ENCODE measurements at regions not wholly inside any gene's neighbourhood (a gene's known extent, or its start where the extent isn't known, plus 50 kb on each side); places are given as distances from the start of the nearest gene placed in this dataset.
"Not testable (repeated sequence)": the region's sequence is repeated elsewhere in the genome, so short reads cannot be mapped to it uniquely, and the experiment has no call there.

DNA sequence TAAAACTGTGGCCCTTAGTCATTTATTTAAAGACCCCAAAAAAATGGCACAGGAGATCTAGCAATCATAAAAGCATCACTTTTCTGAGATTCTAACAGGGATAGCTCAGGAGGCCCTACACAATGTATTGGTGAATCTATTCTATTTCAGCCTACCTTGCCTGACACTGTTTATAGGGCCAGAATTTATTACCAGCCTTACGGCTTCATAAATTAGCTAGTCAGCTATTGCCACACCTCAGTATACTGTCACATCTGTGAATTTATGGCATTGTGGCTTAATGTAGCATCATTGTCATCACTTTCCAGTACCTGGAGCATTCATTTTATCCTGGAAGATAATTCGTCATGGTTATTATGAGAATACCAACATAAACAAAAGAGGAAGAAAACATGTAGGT lies 121.2 kb upstream of the ERG start:
- no peak for DNase-seq

DNA sequence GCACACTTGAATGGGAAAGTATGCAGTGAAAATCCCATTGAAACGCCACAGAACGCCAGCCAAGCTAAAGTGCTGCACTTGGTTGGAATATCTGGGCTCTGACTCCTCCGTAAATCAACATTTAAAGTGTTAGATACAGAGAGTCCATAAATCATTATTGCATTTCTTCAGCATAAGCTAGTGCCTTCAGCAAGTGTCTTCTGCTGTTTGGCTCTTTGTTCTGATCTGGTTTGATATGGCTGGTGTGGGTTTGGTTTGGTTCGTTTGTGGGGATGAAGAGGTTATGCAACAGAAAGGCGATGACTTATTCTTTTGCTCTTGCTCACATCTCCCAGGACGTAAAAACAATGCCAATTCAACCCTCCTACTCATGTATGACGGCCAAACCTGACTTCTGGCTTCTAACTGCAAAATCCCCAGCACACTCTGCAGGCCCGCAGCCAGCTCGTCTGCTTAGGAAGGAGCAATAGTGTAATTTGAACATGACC lies 121.8 kb upstream of the ERG start:
- DNase-seq, result no peak

DNA sequence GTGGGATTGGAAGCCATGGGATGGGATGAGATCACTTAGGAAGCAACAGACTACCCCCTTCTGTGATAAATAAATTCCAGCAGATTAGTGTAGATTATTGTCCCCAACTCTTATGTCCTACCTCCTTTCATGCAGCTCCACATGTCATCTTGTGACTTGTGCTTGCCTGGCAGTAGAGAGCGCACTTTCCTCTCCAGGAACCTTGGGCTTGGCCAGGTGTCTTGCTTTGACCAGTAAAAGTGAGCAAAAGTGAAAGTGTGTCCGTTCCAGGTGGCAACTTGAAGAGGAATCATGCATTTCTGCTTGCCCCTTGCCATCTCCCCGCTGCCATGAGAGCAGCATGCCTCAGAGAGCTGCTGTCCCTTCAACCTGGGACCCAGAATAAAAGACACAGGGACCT lies 122.9 kb upstream of the ERG start:
- no peak for DNase-seq

DNA sequence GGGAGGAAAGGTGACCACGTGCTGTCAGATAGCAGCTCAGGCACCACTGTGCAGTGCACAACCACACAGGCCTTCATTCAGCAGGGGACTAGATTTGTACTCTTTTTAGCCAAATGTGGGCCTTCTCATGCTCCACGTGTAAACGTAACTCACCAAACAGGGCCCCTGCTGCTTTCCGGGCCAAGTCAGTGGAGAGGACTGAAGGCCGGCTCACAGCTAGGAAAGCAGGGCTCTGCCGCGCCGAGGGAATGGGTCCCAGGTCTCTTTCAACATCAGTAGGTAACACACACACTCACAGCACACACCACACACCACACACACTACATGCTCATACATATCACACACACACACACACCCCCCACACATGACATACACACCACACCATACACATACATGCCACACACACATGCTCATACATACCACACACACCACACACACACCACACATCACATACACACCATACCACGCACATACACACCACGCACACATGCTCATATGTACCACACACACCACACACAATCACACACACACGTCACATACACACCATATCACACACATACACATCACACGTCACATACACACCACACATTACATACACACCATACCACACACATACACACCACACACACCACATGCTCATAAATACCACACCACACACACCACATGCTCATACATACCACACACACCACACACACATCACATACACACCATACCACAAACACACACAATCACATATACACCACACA lies 124.0 kb upstream of the ERG start:
- DNase-seq, result no peak

DNA sequence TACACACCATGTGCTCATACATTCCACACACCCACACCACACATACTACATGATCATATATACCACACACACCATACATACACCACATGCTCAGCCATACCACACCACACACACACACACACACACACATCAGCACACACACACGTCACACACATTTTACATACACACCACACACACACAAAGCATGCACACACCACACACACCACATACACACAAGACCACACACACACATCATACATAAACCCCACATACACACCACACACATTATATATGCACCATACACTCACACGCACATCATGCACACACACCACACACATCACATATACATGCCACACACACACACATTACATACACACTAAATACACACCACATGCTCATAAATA lies 124.5 kb upstream of the ERG start:
- no peak for DNase-seq

DNA sequence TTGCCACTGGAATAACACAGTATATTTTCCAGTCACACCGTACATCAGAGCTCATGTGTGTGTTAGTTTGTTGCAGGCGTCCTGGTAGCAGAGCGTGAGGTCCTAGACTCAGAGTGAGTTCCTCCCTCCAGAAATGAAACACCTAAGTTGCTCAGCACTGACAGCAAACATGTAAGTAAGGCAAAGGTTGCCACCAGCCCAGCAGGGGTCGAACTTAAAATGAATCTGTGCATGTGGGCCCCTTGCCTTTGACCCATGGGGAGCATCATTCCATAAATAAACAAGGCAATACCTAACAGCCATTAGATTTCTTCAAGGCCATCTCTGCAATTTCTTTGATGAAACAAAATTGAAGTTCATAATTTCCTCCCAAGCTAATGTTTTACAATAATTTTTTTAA lies 125.3 kb upstream of the ERG start:
- no peak for DNase-seq

DNA sequence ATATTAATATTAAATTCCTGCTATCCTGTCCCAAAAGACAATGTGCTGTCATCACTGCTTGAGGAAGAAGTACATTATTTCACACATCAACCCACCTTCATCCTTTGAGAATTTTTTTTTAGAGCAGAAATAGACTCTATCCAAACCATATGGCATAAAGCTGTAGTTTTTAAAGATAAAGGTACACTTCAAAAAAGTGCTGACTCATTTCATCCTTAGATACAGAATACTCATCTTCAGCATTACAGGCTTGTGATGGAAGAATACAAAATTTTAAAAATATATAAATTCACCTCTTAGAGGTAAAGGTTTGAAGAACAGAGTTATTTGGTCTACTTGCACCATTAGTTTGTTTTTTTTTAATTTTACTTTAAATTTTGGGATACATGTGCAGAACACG lies 126.7 kb upstream of the ERG start:
- no peak for DNase-seq

DNA sequence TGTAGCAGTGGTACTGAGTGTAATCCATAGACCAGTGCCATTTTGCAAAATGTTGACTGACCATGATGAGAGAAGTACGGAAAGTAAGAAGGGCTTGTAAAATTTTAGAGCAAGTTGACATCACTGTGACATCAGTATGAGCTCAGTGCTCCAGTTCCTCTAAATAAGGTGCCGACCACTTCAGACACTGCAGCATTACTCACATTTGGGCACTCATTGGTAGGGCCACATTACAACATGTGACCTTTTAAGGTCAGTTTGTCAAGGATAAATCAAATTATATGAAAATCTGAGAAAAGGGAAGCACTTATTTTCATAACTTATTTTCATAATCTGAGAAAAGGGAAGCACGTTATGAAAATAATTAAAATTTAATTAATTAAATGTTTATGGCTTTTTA lies 128.0 kb upstream of the ERG start:
- no peak for DNase-seq

DNA sequence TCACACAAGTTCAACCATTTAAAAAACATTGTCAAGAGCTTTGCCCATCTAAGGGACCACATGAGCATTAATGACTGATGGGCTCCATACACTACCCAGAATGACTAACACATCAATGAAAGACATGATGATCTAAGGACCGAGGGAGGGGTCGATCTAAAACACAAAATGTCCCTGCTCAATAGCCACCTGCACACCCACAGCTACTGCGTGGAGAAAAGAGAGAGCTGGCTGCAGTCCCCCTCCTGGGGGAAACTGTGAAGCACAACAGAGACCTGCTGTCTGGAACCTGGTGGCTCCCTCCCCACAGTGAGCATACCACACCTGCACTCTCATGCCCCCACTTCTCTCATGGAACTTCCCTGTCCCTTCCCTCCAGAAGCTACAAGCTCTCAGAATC lies 130.1 kb upstream of the ERG start:
- DNase-seq, result no peak

DNA sequence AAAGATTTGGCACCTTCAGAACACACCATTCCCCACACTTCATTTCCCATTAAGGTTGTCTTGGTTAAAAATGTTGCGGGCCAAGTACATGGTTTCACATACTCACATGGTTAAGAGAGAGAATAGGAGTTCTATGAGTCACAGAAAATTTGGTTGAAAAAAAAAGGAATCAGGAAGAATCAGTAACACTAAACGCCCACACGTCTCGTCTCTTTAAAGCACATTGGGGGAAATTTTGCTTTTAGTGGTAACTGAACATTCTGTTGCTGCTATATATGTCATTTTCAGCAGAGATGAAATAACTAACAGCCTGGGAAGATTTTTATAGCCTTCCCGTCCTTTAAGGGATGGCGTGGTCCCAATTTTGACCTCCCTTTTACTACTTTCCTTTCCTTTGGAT lies 132.9 kb upstream of the ERG start:
- no peak for DNase-seq

DNA sequence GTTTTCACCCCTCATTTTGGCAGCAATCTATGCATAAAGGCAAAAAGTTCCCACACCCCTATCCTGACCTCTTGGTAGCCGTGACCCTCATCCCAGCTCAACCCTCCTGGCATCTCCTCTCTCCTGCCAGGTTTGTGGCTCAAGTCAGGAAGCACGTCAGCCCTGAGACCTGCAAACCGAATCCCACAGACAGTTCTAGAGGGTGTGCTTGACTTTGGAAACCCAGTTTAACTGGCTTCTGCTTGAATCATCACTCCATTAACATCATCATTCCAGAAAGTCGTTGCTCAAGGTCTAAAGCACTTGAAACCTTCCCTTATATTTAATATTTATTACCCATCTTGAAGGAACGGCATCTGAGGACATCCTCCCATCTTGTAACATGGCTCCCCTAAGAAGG lies 133.4 kb upstream of the ERG start:
- no peak for DNase-seq

DNA sequence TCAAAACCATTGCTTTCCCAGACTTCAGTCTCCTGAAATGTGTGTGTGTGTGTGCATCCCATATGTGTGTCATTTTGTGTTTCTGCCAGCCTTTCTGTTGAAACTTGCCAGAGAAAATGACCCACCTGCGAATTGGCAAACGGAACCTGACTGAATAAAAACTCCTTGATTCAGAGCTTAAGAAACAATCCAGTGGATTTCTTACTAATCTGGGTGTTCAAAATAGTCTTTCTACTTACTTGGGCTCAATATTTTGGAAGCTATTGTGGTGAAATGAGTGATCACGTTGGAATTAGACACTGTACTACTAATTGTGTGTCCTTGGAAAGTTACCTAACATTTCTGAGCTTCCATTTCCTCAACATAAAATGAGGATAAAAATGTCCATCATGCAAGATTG lies 138.9 kb upstream of the ERG start:
- DNase-seq, result no peak

DNA sequence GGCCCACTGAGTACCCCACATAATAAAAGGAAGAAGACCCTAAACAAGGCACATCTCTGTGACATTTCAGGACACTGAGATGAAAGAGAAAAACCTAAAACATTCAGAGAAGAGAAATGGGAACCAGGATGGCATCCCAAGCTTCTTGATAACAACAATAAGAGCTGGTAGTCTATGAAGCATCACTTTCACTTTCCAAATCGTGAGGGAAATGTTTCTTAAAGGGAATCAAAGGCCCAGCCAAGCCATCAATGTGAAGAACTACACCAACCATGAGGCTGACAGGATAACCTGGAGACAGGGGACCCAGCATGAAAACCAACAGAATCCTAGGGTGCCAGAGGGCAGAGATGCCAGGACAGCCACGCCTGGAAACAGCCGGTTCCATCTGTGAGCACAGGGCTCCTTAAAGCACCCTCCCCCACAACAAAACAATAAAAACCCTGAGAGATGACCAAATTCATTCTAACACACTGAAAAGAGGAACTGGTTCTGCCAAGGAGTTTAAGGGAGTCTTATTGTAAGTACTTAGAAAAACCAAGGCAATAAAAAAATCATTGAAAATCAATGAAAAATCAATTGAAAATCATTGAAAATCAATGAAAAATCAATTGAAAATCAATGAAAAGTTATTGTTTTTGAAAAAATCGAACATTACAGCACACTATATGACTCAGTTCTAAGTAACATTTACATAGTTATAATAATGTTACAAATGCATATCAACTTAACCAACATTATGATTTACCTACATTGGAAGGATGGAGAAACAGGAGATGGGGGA lies 141.5 kb upstream of the ERG start:
- no peak for DNase-seq

DNA sequence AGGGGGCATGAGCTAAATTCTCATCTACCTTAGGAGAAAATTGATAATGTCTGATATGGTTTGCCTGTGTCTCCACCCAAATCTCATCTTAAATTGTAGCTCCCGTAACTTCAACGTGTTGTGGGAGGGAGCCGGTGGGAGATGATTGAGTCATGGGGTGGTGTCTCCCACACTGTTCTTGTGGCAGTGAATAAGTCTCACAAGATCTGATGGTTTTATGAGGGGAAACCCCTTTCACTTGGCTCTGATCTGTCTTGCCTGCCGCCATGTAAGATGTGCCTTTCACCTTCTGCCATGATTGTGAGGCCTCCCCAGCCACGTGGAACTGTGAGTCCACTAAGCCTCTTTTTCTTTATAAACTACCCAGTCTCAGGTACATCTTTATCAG lies 142.1 kb upstream of the ERG start:
- DNase-seq, result not testable (repeated sequence)

DNA sequence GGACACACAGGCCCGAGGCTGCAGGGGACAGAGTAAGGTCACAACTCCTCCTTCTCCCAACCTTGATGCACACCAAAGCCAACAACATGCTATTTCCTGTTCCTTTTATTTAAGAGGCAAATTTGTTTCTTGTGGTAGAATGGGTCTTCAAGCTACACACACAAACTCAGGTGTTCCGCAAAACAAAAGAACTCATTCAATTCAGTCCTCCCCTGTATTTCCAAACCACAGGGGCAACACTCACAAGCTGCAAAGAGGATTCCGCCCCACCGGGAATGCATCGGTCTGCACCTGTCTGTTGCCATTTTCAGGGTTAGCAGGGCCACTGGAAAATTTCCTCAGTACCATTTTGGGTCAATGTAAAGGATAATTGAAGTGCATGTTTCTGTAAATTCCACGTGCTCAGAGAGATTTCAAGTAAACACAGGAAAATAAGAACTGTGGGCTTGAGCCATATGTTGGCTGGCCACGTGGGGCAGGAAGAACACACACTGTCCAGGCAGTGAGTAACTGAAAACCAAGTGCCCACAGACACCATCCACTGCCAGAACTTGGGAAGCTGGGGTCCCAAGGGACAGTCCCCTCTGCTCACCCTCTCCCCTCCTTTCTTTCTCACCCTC lies 145.2 kb upstream of the ERG start:
- DNase-seq, result no peak

DNA sequence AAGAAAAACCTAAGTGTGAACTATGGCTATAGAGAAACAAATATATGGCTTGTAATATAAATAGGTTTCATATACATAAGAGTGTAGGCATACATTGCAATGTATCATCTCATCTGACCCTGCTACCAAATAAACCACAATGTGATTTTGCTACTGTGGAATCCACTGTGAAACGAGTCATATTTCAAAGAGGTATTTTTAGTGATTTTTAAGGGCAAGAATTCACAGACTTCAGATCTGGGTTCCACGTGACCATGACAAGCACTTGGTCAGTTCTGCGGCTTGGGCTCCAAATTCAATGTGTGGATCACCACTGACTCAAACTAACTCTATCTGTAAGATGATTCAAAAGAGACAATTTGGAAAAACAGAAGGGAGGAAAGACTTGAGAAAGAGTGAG lies 147.0 kb upstream of the ERG start:
- no peak for DNase-seq

DNA sequence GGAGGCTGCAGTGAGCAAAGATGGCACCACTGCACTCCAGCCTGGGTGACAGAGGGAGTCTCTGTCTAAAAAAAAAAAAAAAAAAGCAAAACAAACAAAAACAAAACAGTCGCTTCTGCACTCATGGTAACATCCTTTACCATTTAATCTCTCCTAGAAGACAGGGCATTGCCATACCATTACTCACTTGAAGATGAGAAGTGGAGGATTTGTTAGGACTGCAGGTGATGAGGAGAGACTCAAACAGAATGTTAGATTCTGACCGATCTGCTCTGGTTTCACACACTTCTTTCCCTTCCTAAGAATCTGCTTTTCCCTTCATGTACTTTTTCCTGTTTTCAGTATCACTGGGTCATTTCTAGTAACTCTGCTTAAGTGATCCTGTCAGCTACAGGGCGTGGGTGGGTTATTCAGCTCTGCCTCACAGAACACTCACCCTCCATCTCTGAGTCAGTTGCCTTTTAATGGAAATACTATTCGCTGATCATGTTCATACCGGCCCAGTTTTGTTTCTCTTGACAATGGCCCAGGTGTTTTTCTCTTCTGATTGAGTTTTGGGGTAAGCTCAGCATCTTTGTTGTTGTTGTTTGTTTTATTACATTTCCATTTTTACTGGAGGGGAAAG lies 148.0 kb upstream of the ERG start:
- no peak for DNase-seq

DNA sequence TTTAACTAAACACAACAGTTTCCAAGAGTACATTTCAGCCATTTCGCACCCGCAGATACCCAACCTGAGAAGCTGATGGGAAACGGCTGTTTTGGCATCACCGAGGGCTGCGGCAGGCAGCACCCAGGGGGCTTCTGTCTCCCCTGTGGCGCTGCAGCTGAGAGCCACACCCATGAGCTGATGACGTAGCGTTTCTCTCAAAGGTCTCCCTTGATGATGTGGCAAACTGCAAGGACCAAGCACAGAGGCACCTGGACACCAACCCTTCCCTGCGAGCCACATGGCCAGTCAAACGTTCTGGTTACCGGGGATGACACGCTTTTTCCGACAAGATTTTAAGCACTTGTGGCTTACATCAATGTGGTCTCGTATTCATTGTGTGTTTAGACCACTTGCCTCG lies 150.8 kb upstream of the ERG start:
- DNase-seq, result no peak

DNA sequence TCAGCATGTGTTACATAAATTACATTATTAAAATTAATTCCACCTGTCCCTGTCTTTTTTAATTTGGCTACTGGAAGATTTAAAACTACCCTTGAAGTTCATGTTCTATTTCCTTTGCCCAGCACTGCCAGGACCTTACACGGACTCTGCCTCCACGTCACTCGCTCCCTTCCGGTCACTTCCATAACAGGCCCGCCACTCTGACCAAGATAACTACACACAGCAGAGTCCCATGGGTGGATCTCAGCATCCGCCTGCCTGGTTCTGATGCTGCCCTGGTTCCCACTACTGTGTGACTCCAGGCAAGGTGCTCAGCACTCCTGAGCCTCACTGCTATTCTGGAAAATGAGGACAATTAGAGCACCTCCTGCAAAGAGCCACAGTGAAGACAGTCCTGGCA lies 153.3 kb upstream of the ERG start:
- DNase-seq, result no peak

DNA sequence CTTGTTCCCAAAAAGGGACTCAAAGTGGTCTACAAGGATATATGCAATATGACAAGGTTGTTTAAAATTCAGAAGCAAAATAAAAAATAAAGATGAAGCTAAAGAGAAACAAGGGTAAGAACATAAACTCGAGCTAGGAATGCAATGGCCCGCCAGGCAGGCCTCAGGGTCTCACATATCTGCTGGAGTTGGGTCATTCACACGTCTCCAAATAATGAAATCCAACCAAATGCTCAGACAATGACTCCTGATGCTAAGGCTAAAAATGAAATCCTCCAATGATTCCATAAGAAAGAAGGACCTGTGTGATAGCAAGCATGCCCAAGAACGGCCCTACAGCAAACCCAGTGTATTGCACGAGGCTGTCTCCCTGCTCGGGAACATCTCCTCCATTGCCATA lies 153.3 kb upstream of the ETS2 start:
- no peak for DNase-seq

DNA sequence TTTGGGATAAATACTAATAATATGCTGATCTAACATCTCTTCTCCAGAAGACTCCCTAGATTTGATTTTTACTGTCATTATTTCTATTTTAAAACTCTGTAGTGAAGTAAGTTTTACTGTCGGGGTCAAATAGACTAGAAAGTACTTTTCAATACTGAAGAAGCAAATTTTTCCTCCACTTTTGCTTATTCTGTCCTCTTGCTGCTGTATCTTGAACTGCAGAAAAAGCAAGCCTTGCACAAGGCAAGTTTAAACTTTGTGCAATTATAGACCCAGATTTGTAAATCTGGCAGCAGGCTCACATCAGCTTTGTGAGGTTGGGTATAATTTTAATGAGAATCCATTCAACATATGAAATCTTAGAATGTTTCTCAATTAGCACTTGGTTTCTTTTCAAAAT lies 151.1 kb upstream of the ETS2 start:
- DNase-seq, result no peak

DNA sequence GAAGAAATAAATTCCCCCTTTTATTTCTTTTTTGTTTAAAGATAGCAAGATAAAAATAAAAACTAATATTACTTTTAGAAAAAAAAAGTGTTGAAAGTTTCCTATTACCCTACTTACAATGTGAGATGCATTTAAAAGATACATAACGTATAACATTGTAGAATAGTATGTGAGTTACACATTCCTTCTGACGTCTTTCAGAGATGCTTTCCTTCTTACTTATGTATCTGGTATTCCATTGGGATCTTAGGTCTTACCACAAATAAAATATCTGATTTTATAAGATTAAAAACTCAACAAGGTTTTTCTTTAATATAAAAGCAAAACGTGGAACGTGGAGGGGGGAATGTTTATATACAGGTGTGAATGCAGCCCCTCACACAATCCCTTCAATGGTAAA lies 147.2 kb upstream of the ETS2 start:
- no peak for DNase-seq

DNA sequence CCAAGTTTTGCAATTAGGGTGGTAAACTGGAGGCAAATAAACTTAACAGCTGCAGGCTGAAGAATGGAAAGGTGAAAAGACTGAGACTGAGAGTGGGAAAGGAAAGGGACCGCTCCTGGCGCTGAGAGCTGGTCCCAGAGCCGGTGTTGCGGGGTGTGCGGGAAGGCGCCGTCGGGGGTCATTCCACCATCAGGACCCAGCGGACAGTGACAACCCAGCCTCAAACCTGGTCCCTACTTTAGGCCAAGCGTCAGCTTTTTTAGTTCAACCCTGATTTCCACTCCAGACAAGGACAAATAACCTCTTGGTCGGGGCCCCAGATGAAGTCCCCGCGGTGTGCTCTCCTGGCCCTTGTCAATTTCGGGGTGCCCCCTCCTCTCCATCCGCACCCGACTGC lies 145.8 kb upstream of the ETS2 start:
- no peak for DNase-seq
